Caco-2 (cell line): ENCODE measurements at regions not wholly inside any gene's neighbourhood (a gene's known extent, or its start where the extent isn't known, plus 50 kb on each side); places are given as distances from the start of the nearest gene placed in this dataset.

Experiments
- BruUV-seq: library from RNA; stranded (reverse); fragments of 400-500 nt; replicated peaks from 2 replicates; lab custom pipeline; 2021; lab: Mats Ljungman, UMichigan
- CTCF ChIA-PET: fragments of 300-600 bp; sonication (Branson Sonifier 250); formaldehyde crosslinking; loops from one replicate; lab custom pipeline; 2022; ENCODE audit warnings: antibody characterized with exemption; lab: Charles Lee
- POLR2A ChIA-PET: fragments of 300-600 bp; sonication (Branson Sonifier 250); formaldehyde crosslinking; loops from one replicate; lab custom pipeline; 2022; ENCODE audit warnings: antibody characterized with exemption; lab: Charles Lee
- DNase-seq, 2 experiments: peaks; one replicate each; pipeline versions ENCODE4 v3.0.0 to v3.0.0-alpha.2; 2020 to 2022
- H3K27me3 ChIP-seq: replicated peaks from 2 replicates; pipeline ENCODE4 v1.6.0; 2011; ENCODE audit warnings: low read length; ENCODE audit not compliant: control insufficient read depth, insufficient read depth
- H3K36me3 ChIP-seq: 2 replicates; pipeline ENCODE4 v1.5.1; 2011; ENCODE audit warnings: low read length; ENCODE audit not compliant: control insufficient read depth, insufficient read depth
- H3K4me1 ChIP-seq: fragments of 250-450 bp; sonication (Bioruptor Pico); 2 replicates; pipeline ENCODE4 v1.5.1; 2020; ENCODE audit warnings: mild to moderate bottlenecking
- H3K4me3 ChIP-seq: 2 replicates; pipeline ENCODE4 v1.5.1; 2011; ENCODE audit warnings: low read depth, mild to moderate bottlenecking, control low read depth, low read length
- H3K9me3 ChIP-seq: fragments of 250-450 bp; sonication (Bioruptor Pico); 2 replicates; pipeline ENCODE4 v1.5.1; 2020; ENCODE audit warnings: mild to moderate bottlenecking, moderate library complexity
- H3K27ac Mint-ChIP-seq: one replicate; pipeline ENCODE4 v1.8.0; 2022; ENCODE audit warnings: mixed read lengths; ENCODE audit not compliant: unreplicated experiment
- H3K27me3 Mint-ChIP-seq: one replicate; pipeline ENCODE4 v1.8.0; 2022; ENCODE audit warnings: mixed read lengths; ENCODE audit not compliant: insufficient read depth, unreplicated experiment
- H3K36me3 Mint-ChIP-seq: one replicate; pipeline ENCODE4 v1.8.0; 2022; ENCODE audit warnings: mild to moderate bottlenecking, mixed read lengths; ENCODE audit not compliant: insufficient read depth, unreplicated experiment
- H3K4me1 Mint-ChIP-seq: one replicate; pipeline ENCODE4 v1.8.0; 2022; ENCODE audit warnings: low read depth, mixed read lengths; ENCODE audit not compliant: unreplicated experiment
- H3K4me3 Mint-ChIP-seq: one replicate; pipeline ENCODE4 v1.8.0; 2022; ENCODE audit warnings: mild to moderate bottlenecking, moderate library complexity, mixed read lengths; ENCODE audit not compliant: unreplicated experiment
- H3K9me3 Mint-ChIP-seq: one replicate; pipeline ENCODE4 v1.8.0; 2022; ENCODE audit warnings: mixed read lengths; ENCODE audit not compliant: unreplicated experiment
- intact Hi-C: fragments of 100-400 bp; cut with micrococcal nuclease; formaldehyde crosslinking; loops from one replicate; pipeline ENCODE4 v1.10.0; 2022; ENCODE audit not compliant: unreplicated experiment
- TF ChIP-seq, protein P1 (sequence below), 2 experiments: fragments of 200-600 bp in 1 of 2; IDR thresholded peaks; 1 replicate in 1 of 2; 2 replicates in 1 of 2; pipeline versions ENCODE4 v1.5.1 to v1.8.0; 2011 to 2022; ENCODE audit warnings: antibody characterized with exemption in 1 of 2, control low read depth in 1 of 2, inconsistent platforms in 1 of 2, low read depth in 1 of 2, low read length in 1 of 2, mild to moderate bottlenecking in 1 of 2, moderate library complexity in 1 of 2; ENCODE audit not compliant: insufficient read depth in 1 of 2, severe bottlenecking in 1 of 2, unreplicated experiment in 1 of 2

DNA sequence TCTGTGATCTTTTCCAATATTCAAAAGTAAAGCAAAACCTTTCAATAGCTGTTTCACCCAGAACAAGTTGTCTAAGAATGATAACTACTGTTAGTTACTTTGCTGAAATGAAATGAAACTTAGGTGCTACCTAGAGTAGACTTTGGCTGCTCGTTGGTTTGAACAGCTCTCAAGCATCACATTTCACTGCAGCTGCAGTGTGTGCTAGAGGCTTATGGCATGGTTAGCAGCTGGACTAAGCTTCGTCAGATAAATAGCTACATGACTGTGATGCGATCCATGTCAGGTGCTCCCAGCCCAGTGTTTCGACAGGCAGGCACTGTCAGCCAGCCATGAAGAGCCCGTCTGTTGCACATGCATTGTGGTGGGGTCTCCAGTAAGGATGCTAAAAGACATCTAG, 201.1 kb downstream of the TFAP2B start:
- DNase-seq, result no peak
- no peaks in the 10 kb centered on the region for H3K4me1 ChIP-seq
- H3K36me3 ChIP-seq, result no peaks in the 10 kb centered on the region
- H3K27ac Mint-ChIP-seq, result no peak overlapping the region
- H3K9me3 Mint-ChIP-seq, result no peaks in the 10 kb centered on the region
- CTCF ChIA-PET, result no interaction called here
- H3K4me3 ChIP-seq, result no peak overlapping the region
- H3K27me3 ChIP-seq, result no peaks in the 10 kb centered on the region
- no peaks in the 10 kb centered on the region for H3K36me3 Mint-ChIP-seq
- H3K9me3 ChIP-seq, result no peaks in the 10 kb centered on the region
- H3K4me1 Mint-ChIP-seq, result no peaks in the 10 kb centered on the region
- POLR2A ChIA-PET, result no interaction called here
- BruUV-seq, result no TSS peak
- intact Hi-C loops, result no loop called here
- TF ChIP-seq, protein P1, sequence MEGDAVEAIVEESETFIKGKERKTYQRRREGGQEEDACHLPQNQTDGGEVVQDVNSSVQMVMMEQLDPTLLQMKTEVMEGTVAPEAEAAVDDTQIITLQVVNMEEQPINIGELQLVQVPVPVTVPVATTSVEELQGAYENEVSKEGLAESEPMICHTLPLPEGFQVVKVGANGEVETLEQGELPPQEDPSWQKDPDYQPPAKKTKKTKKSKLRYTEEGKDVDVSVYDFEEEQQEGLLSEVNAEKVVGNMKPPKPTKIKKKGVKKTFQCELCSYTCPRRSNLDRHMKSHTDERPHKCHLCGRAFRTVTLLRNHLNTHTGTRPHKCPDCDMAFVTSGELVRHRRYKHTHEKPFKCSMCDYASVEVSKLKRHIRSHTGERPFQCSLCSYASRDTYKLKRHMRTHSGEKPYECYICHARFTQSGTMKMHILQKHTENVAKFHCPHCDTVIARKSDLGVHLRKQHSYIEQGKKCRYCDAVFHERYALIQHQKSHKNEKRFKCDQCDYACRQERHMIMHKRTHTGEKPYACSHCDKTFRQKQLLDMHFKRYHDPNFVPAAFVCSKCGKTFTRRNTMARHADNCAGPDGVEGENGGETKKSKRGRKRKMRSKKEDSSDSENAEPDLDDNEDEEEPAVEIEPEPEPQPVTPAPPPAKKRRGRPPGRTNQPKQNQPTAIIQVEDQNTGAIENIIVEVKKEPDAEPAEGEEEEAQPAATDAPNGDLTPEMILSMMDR (IDR thresholded peaks at IDR 0.05; ENCODE audit: insufficient read depth in 1 of 2, low read depth in 1 of 2, low read length in 1 of 2, severe bottlenecking in 1 of 2, unreplicated experiment in 1 of 2), result no peak
- no peaks in the 10 kb centered on the region for H3K27me3 Mint-ChIP-seq
- no peak overlapping the region for H3K4me3 Mint-ChIP-seq

DNA sequence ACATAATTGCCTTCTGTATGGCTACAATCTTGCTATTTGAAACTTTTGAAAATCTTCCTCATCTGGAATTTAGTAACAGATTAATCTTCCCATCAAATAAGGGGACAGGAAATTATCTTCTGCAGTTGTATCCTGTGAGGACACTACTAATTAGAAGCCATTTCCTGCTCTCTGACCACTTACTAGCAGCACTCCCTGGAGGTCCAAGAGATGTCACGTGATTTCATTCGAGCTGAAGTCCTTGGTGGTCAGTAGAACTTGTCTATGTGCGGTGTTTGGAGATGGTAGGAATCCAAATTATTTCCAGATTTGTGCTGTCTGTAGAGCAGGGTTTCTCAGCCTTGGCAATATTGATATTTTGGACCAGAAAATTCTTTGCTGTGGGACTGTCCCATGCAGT, 202.5 kb downstream of the TFAP2B start:
- intact Hi-C loops, result no loop called here

DNA sequence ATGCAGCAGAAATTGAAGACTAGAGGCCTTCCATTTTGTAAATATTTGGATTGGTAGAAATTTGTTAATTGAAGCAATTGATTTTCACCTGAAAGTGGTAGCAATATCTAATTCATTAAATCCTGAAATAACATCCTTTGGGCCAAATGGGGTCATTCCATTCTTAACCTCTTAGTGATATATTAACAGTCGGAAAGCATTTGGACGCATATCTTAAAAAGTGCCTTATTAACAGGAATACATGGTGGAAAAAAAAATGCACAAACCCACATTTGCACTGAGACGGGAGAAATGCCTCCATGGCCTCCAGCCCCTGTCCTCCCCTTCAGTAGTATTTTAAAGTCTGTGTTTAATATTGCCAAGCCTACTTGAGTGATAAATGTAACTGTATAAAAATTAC, 205.5 kb downstream of the TFAP2B start:
- Histone ChIP-seq H3K4me3 (no peak overlapping the region), H3K27me3 (no peaks in the 10 kb centered on the region), H3K36me3 (no peaks in the 10 kb centered on the region), H3K9me3 (no peaks in the 10 kb centered on the region), H3K4me1 (no peaks in the 10 kb centered on the region)
- CTCF ChIA-PET, result no interaction called here
- POLR2A ChIA-PET, result no interaction called here
- BruUV-seq, result no TSS peak
- Mint-ChIP-seq H3K27ac (no peak overlapping the region), H3K4me1 (no peaks in the 10 kb centered on the region), H3K27me3 (no peaks in the 10 kb centered on the region), H3K4me3 (no peak overlapping the region), H3K36me3 (no peaks in the 10 kb centered on the region), H3K9me3 (no peaks in the 10 kb centered on the region)
- TF ChIP-seq, protein P1 (IDR thresholded peaks at IDR 0.05; ENCODE audit: insufficient read depth in 1 of 2, low read depth in 1 of 2, low read length in 1 of 2, severe bottlenecking in 1 of 2, unreplicated experiment in 1 of 2), result no peak
- DNase-seq, result no peak
- intact Hi-C loops, result no loop called here

More for the DNA sequence above, 202.5 kb downstream of the TFAP2B start:
- no peaks in the 10 kb centered on the region for H3K36me3 Mint-ChIP-seq
- no peaks in the 10 kb centered on the region for H3K4me1 Mint-ChIP-seq
- no peak overlapping the region for H3K27ac Mint-ChIP-seq
- POLR2A ChIA-PET, result no interaction called here
- H3K27me3 Mint-ChIP-seq, result no peaks in the 10 kb centered on the region
- TF ChIP-seq, protein P1 (IDR thresholded peaks at IDR 0.05; ENCODE audit: insufficient read depth in 1 of 2, low read depth in 1 of 2, low read length in 1 of 2, severe bottlenecking in 1 of 2, unreplicated experiment in 1 of 2), result no peak
- CTCF ChIA-PET, result no interaction called here
- H3K9me3 Mint-ChIP-seq, result no peaks in the 10 kb centered on the region
- no peak overlapping the region for H3K4me3 Mint-ChIP-seq
- no TSS peak for BruUV-seq
- no peaks in the 10 kb centered on the region for H3K4me1 ChIP-seq
- no peaks in the 10 kb centered on the region for H3K36me3 ChIP-seq
- no peak for DNase-seq
- H3K4me3 ChIP-seq, result no peak overlapping the region
- H3K27me3 ChIP-seq, result no peaks in the 10 kb centered on the region
- no peaks in the 10 kb centered on the region for H3K9me3 ChIP-seq
